Hepatocyte (in vitro differentiated cells): ENCODE measurements at regions not wholly inside any gene's neighbourhood (a gene's known extent, or its start where the extent isn't known, plus 50 kb on each side); places are given as distances from the start of the nearest gene placed in this dataset.
A peak's percentile ranks its signal among the peaks of the same experiment; 100 is the strongest.

Experiments
- DNase-seq: peaks from one replicate; pipeline ENCODE4 v3.0.0-alpha.2; 2016; ENCODE audit warnings: low spot score
- H2AFZ ChIP-seq: fragments of 200-600 bp; sonication (generic); 2 replicates; pipeline ENCODE4 v1.6.0; 2016; ENCODE audit warnings: antibody characterized with exemption, mild to moderate bottlenecking
- H3K27ac ChIP-seq: fragments of 200-600 bp; sonication (generic); 2 replicates; pipeline ENCODE4 v1.5.1; 2016; ENCODE audit warnings: mild to moderate bottlenecking
- H3K27me3 ChIP-seq: fragments of 200-600 bp; sonication (generic); 2 replicates; pipeline ENCODE4 v1.6.1; 2016
- H3K36me3 ChIP-seq: fragments of 200-600 bp; sonication (generic); replicated peaks from 2 replicates; pipeline ENCODE4 v1.5.1; 2016; ENCODE audit warnings: low read depth; ENCODE audit not compliant: insufficient read depth
- H3K4me1 ChIP-seq: fragments of 200-600 bp; sonication (generic); 2 replicates; pipeline ENCODE4 v1.5.1; 2016; ENCODE audit warnings: mild to moderate bottlenecking, moderate library complexity; ENCODE audit not compliant: insufficient read depth
- H3K4me2 ChIP-seq: fragments of 200-600 bp; sonication (generic); 2 replicates; pipeline ENCODE4 v1.6.0; 2016
- H3K4me3 ChIP-seq: fragments of 200-600 bp; sonication (generic); 2 replicates; pipeline ENCODE4 v1.5.1; 2016; ENCODE audit warnings: mild to moderate bottlenecking
- H3K79me2 ChIP-seq: fragments of 200-600 bp; sonication (generic); 2 replicates; pipeline ENCODE4 v1.6.0; 2017; ENCODE audit warnings: mild to moderate bottlenecking
- H3K9me2 ChIP-seq: fragments of 200-600 bp; sonication (generic); replicated peaks from 2 replicates; pipeline ENCODE4 v1.6.0; 2017; ENCODE audit warnings: mild to moderate bottlenecking; ENCODE audit not compliant: insufficient read depth
- H3K9me3 ChIP-seq: fragments of 200-600 bp; sonication (generic); 2 replicates; pipeline ENCODE4 v1.5.1; 2016; ENCODE audit warnings: low read depth, mild to moderate bottlenecking
- H4K20me1 ChIP-seq: fragments of 200-600 bp; sonication (generic); 2 replicates; pipeline ENCODE4 v1.6.0; 2016; ENCODE audit warnings: mild to moderate bottlenecking; ENCODE audit not compliant: insufficient read depth, poor library complexity, severe bottlenecking
- CTCF ChIP-seq: fragments of 200-600 bp; sonication (generic); IDR thresholded peaks from 2 replicates; pipeline ENCODE4 v1.5.1; 2016; ENCODE audit warnings: antibody characterized with exemption, mild to moderate bottlenecking; ENCODE audit not compliant: poor library complexity
- EZH2 ChIP-seq: fragments of 200-600 bp; sonication (generic); IDR thresholded peaks from 2 replicates; pipeline ENCODE4 v1.6.1; 2016; ENCODE audit warnings: antibody characterized with exemption, mild to moderate bottlenecking, borderline replicate concordance
- EZH2phosphoT487 ChIP-seq: fragments of 200-600 bp; sonication (generic); IDR thresholded peaks from one replicate; pipeline ENCODE4 v1.6.1; 2018; ENCODE audit warnings: antibody characterized with exemption, mild to moderate bottlenecking, low read depth, moderate library complexity; ENCODE audit not compliant: unreplicated experiment, severe bottlenecking
- WGBS: methylation state at CpG from one replicate; pipeline ENCODE4 v1.1.6; 2016; ENCODE audit warnings: low lambda C conversion rate; ENCODE audit errors: missing lambda C conversion rate; 5-methylcytosine and 5-hydroxymethylcytosine counted together

- no peak for DNase-seq
- TF ChIP-seq CTCF (no peak), EZH2phosphoT487 (no peak), EZH2 (no peak)
- H3K9me2 ChIP-seq, result no peaks in the 10 kb centered on the region
- WGBS, result 70% methylated on average over 7 of the region's 7 CpGs
- H3K27me3 ChIP-seq, result no peaks in the 10 kb centered on the region
- H3K27ac ChIP-seq, result no peak overlapping the region
- peaks cover 7% of the 10 kb centered on the region for H3K4me1 ChIP-seq
- no peak overlapping the region for H3K4me2 ChIP-seq
- H3K4me3 ChIP-seq, result no peak overlapping the region
- no peaks in the 10 kb centered on the region for H3K79me2 ChIP-seq
- no peaks in the 10 kb centered on the region for H3K9me3 ChIP-seq
- H3K36me3 ChIP-seq, result no peaks in the 10 kb centered on the region
- no peak overlapping the region for H2AFZ ChIP-seq
- H4K20me1 ChIP-seq, result no peaks in the 10 kb centered on the region
Observed at GRCh38 chr17:13784434-13785095, 182.8 kb upstream of the HS3ST3A1 start.

DNA sequence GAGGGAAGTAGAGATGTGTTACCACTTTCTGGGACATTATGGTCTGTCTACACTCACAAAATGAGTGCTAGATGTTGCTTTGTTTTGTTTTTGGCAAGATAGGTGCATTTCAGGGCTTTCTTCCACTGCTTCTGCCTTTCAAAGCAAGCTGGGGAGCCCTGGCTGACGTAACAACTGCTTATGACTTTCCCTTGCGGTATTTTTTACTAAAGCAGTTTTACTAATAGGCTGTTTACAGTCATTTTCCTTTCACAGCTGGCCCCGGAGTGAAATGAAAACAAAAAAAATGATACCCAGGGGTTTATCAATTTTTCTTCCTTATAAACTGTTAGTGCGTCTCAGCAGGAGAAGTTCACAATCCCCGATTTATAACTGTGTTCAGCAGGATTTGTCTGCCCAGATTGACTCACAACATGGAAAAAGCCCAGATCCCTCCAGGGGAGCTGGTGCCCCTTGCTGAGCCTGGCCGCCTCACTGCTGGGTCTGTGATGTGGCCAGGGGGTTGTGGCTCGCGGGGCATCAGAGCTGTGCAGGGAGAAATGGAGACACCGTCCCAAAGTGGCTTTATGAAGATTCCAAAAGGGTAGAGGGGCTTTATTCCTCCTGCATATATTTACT, 184.4 kb upstream of the HS3ST3A1 start:
- Histone ChIP-seq H3K9me3 (no peaks in the 10 kb centered on the region), H3K4me3 (no peak overlapping the region), H3K9me2 (no peaks in the 10 kb centered on the region), H2AFZ (no peak overlapping the region), H3K79me2 (no peaks in the 10 kb centered on the region), H3K36me3 (no peaks in the 10 kb centered on the region), H3K4me2 (peak overlapping the region; percentile 7), H4K20me1 (no peaks in the 10 kb centered on the region), H3K27ac (peak overlapping the region; percentile 11), H3K27me3 (no peaks in the 10 kb centered on the region), H3K4me1 (peaks cover 7% of the 10 kb centered on the region)
- DNase-seq, result no peak
- TF ChIP-seq EZH2, result no peak
- TF ChIP-seq EZH2phosphoT487, result no peak
- no peak for TF ChIP-seq CTCF
- WGBS, result 63% methylated on average over 9 of the region's 9 CpGs

- Histone ChIP-seq H3K4me1 (peaks cover 7% of the 10 kb centered on the region), H2AFZ (no peak overlapping the region), H3K9me3 (no peaks in the 10 kb centered on the region), H3K4me2 (no peak overlapping the region), H4K20me1 (no peaks in the 10 kb centered on the region), H3K27me3 (no peaks in the 10 kb centered on the region), H3K79me2 (no peaks in the 10 kb centered on the region), H3K36me3 (no peaks in the 10 kb centered on the region), H3K4me3 (no peak overlapping the region), H3K27ac (no peak overlapping the region), H3K9me2 (no peaks in the 10 kb centered on the region)
- no peak for DNase-seq
- TF ChIP-seq CTCF (no peak), EZH2 (no peak), EZH2phosphoT487 (no peak)
- 85% methylated on average over 4 of the region's 4 CpGs for WGBS
Observed at GRCh38 chr17:13787636-13788035, 185.9 kb upstream of the HS3ST3A1 start.
